ENCODE measurements at regions not wholly inside any gene's neighbourhood (a gene's known extent, or its start where the extent isn't known, plus 50 kb on each side); places are given as distances from the start of the nearest gene placed in this dataset.
A peak's percentile ranks its signal among the peaks of the same experiment; 100 is the strongest.

- H3K36me3 ChIP-seq (ENCODE audit: insufficient read depth, low read length), result no peaks in the 10 kb centered on the region
- peaks cover 18% of the 10 kb centered on the region for H3K4me1 ChIP-seq (ENCODE audit: control insufficient read depth, insufficient read depth, low read length)
- H3K4me2 ChIP-seq (ENCODE audit: low read length), result peak overlapping the region; percentile 23
- H3K9ac ChIP-seq (ENCODE audit: low read depth, low read length), result no peak overlapping the region
- no peaks in the 10 kb centered on the region for H3K9me3 ChIP-seq (replicated peaks; ENCODE audit: low read length)
- no peaks in the 10 kb centered on the region for H3K27me3 ChIP-seq (ENCODE audit: control insufficient read depth, insufficient read depth, low read length)
- no peak overlapping the region for H3K4me3 ChIP-seq (ENCODE audit: low read length)
Observed at GRCh38 chr13:80141123-80141849, 199.6 kb downstream of the SPRY2 start.

- H3K4me3 ChIP-seq (ENCODE audit: low read length), result no peak overlapping the region
- peak overlapping the region; percentile 23 for H3K4me2 ChIP-seq (ENCODE audit: low read length)
- H3K4me1 ChIP-seq (ENCODE audit: control insufficient read depth, insufficient read depth, low read length), result peaks cover 18% of the 10 kb centered on the region
- H3K36me3 ChIP-seq (ENCODE audit: insufficient read depth, low read length), result no peaks in the 10 kb centered on the region
- no peaks in the 10 kb centered on the region for H3K9me3 ChIP-seq (replicated peaks; ENCODE audit: low read length)
- no peak overlapping the region for H3K9ac ChIP-seq (ENCODE audit: low read depth, low read length)
- no peaks in the 10 kb centered on the region for H3K27me3 ChIP-seq (ENCODE audit: control insufficient read depth, insufficient read depth, low read length)
Observed at GRCh38 chr13:80140685-80141084, 200.2 kb downstream of the SPRY2 start.

GRCh38 chr13:80139196-80139595 is 201.7 kb downstream of the SPRY2 start:
- H3K36me3 ChIP-seq (ENCODE audit: insufficient read depth, low read length), result no peaks in the 10 kb centered on the region
- no peaks in the 10 kb centered on the region for H3K9me3 ChIP-seq (replicated peaks; ENCODE audit: low read length)
- H3K9ac ChIP-seq (ENCODE audit: low read depth, low read length), result no peak overlapping the region
- no peaks in the 10 kb centered on the region for H3K27me3 ChIP-seq (ENCODE audit: control insufficient read depth, insufficient read depth, low read length)
- no peak overlapping the region for H3K4me3 ChIP-seq (ENCODE audit: low read length)
- H3K4me1 ChIP-seq (ENCODE audit: control insufficient read depth, insufficient read depth, low read length), result peaks cover 18% of the 10 kb centered on the region
- H3K4me2 ChIP-seq (ENCODE audit: low read length), result no peak overlapping the region

- no peak overlapping the region for H3K4me2 ChIP-seq (ENCODE audit: low read length)
- no peaks in the 10 kb centered on the region for H3K27me3 ChIP-seq (ENCODE audit: control insufficient read depth, insufficient read depth, low read length)
- peaks cover 28% of the 10 kb centered on the region for H3K4me1 ChIP-seq (ENCODE audit: control insufficient read depth, insufficient read depth, low read length)
- H3K9ac ChIP-seq (ENCODE audit: low read depth, low read length), result no peak overlapping the region
- no peak overlapping the region for H3K4me3 ChIP-seq (ENCODE audit: low read length)
- no peaks in the 10 kb centered on the region for H3K9me3 ChIP-seq (replicated peaks; ENCODE audit: low read length)
- H3K36me3 ChIP-seq (ENCODE audit: insufficient read depth, low read length), result no peaks in the 10 kb centered on the region
Observed at GRCh38 chr13:80137994-80138393, 202.9 kb downstream of the SPRY2 start.

GRCh38 chr13:80134346-80134745 is 206.6 kb downstream of the SPRY2 start:
- no peaks in the 10 kb centered on the region for H3K9me3 ChIP-seq (replicated peaks; ENCODE audit: low read length)
- H3K9ac ChIP-seq (ENCODE audit: low read depth, low read length), result no peak overlapping the region
- H3K4me2 ChIP-seq (ENCODE audit: low read length), result no peak overlapping the region
- no peaks in the 10 kb centered on the region for H3K36me3 ChIP-seq (ENCODE audit: insufficient read depth, low read length)
- no peaks in the 10 kb centered on the region for H3K27me3 ChIP-seq (ENCODE audit: control insufficient read depth, insufficient read depth, low read length)
- peaks cover 38% of the 10 kb centered on the region for H3K4me1 ChIP-seq (ENCODE audit: control insufficient read depth, insufficient read depth, low read length)
- H3K4me3 ChIP-seq (ENCODE audit: low read length), result no peak overlapping the region

GRCh38 chr13:80133631-80134261 is 207.2 kb downstream of the SPRY2 start:
- peak overlapping the region; percentile 68 for H3K9ac ChIP-seq (ENCODE audit: low read depth, low read length)

GRCh38 chr13:80132741-80133601 is 208.0 kb downstream of the SPRY2 start:
- H3K27me3 ChIP-seq (ENCODE audit: control insufficient read depth, insufficient read depth, low read length), result no peaks in the 10 kb centered on the region
- H3K9ac ChIP-seq (ENCODE audit: low read depth, low read length), result peak overlapping the region; percentile 68
- peaks cover 38% of the 10 kb centered on the region for H3K4me1 ChIP-seq (ENCODE audit: control insufficient read depth, insufficient read depth, low read length)
- no peaks in the 10 kb centered on the region for H3K9me3 ChIP-seq (replicated peaks; ENCODE audit: low read length)
- H3K36me3 ChIP-seq (ENCODE audit: insufficient read depth, low read length), result no peaks in the 10 kb centered on the region
- H3K4me2 ChIP-seq (ENCODE audit: low read length), result peak overlapping the region; percentile 80
- H3K4me3 ChIP-seq (ENCODE audit: low read length), result peak overlapping the region; percentile 63

More at GRCh38 chr13:80133631-80134261, 207.2 kb downstream of the SPRY2 start:
- peak overlapping the region; percentile 63 for H3K4me3 ChIP-seq (ENCODE audit: low read length)
- H3K36me3 ChIP-seq (ENCODE audit: insufficient read depth, low read length), result no peaks in the 10 kb centered on the region
- H3K4me2 ChIP-seq (ENCODE audit: low read length), result peak overlapping the region; percentile 80
- H3K9me3 ChIP-seq (replicated peaks; ENCODE audit: low read length), result no peaks in the 10 kb centered on the region
- peaks cover 38% of the 10 kb centered on the region for H3K4me1 ChIP-seq (ENCODE audit: control insufficient read depth, insufficient read depth, low read length)
- no peaks in the 10 kb centered on the region for H3K27me3 ChIP-seq (ENCODE audit: control insufficient read depth, insufficient read depth, low read length)

GRCh38 chr13:80131204-80131603 is 209.7 kb downstream of the SPRY2 start:
- Histone ChIP-seq H3K4me2 (ENCODE audit: low read length) (peak overlapping the region; percentile 71), H3K9ac (ENCODE audit: low read depth, low read length) (peak overlapping the region; percentile 85), H3K36me3 (ENCODE audit: insufficient read depth, low read length) (no peaks in the 10 kb centered on the region), H3K4me3 (ENCODE audit: low read length) (peak overlapping the region; percentile 66), H3K27me3 (ENCODE audit: control insufficient read depth, insufficient read depth, low read length) (no peaks in the 10 kb centered on the region), H3K9me3 (replicated peaks; ENCODE audit: low read length) (no peaks in the 10 kb centered on the region), H3K4me1 (ENCODE audit: control insufficient read depth, insufficient read depth, low read length) (peaks cover 38% of the 10 kb centered on the region)

GRCh38 chr13:80126389-80127068 is 214.4 kb downstream of the SPRY2 start:
- Histone ChIP-seq H3K27me3 (ENCODE audit: control insufficient read depth, insufficient read depth, low read length) (no peaks in the 10 kb centered on the region), H3K4me1 (ENCODE audit: control insufficient read depth, insufficient read depth, low read length) (peaks cover 14% of the 10 kb centered on the region), H3K4me2 (ENCODE audit: low read length) (no peak overlapping the region), H3K9me3 (replicated peaks; ENCODE audit: low read length) (no peaks in the 10 kb centered on the region), H3K4me3 (ENCODE audit: low read length) (no peak overlapping the region), H3K9ac (ENCODE audit: low read depth, low read length) (no peak overlapping the region), H3K36me3 (ENCODE audit: insufficient read depth, low read length) (no peaks in the 10 kb centered on the region)

GRCh38 chr13:80123945-80124344 is 217.0 kb downstream of the SPRY2 start:
- no peak overlapping the region for H3K4me2 ChIP-seq (ENCODE audit: low read length)
- no peaks in the 10 kb centered on the region for H3K36me3 ChIP-seq (ENCODE audit: insufficient read depth, low read length)
- H3K9me3 ChIP-seq (replicated peaks; ENCODE audit: low read length), result no peaks in the 10 kb centered on the region
- no peaks in the 10 kb centered on the region for H3K27me3 ChIP-seq (ENCODE audit: control insufficient read depth, insufficient read depth, low read length)
- no peak overlapping the region for H3K9ac ChIP-seq (ENCODE audit: low read depth, low read length)
- H3K4me3 ChIP-seq (ENCODE audit: low read length), result no peak overlapping the region
- H3K4me1 ChIP-seq (ENCODE audit: control insufficient read depth, insufficient read depth, low read length), result no peaks in the 10 kb centered on the region

- no peak overlapping the region for H3K4me3 ChIP-seq (ENCODE audit: low read length)
- no peaks in the 10 kb centered on the region for H3K9me3 ChIP-seq (replicated peaks; ENCODE audit: low read length)
- H3K36me3 ChIP-seq (ENCODE audit: insufficient read depth, low read length), result no peaks in the 10 kb centered on the region
- no peak overlapping the region for H3K4me2 ChIP-seq (ENCODE audit: low read length)
- peaks cover 5% of the 10 kb centered on the region for H3K4me1 ChIP-seq (ENCODE audit: control insufficient read depth, insufficient read depth, low read length)
- no peaks in the 10 kb centered on the region for H3K27me3 ChIP-seq (ENCODE audit: control insufficient read depth, insufficient read depth, low read length)
- H3K9ac ChIP-seq (ENCODE audit: low read depth, low read length), result no peak overlapping the region
Observed at GRCh38 chr13:80121038-80121437, 219.9 kb downstream of the SPRY2 start.
